DND-41 (cell line): ENCODE measurements at regions not wholly inside any gene's neighbourhood (a gene's known extent, or its start where the extent isn't known, plus 50 kb on each side); places are given as distances from the start of the nearest gene placed in this dataset.

Experiments
- ATAC-seq: fragments of 200-7000 bp; cut with Tn5 transposase; 3 replicates; pipeline ENCODE4 v1.9.1; 2021; ENCODE audit warnings: low read depth; ENCODE audit not compliant: insufficient read depth
- DNase-seq: peaks from one replicate; pipeline ENCODE4 v3.0.0-alpha.2; 2020
- H2AFZ ChIP-seq: 2 replicates; pipeline ENCODE4 v1.6.0; 2012; ENCODE audit warnings: low read depth, low read length
- H3K27ac ChIP-seq: 2 replicates; pipeline ENCODE4 v1.5.1; 2012; ENCODE audit warnings: low read length, inconsistent platforms
- H3K27me3 ChIP-seq: fragments of 200-600 bp; sonication (generic); 2 replicates; pipeline ENCODE4 v1.6.0; 2012; ENCODE audit warnings: low read length, mild to moderate bottlenecking, inconsistent platforms; ENCODE audit not compliant: insufficient read depth, poor library complexity
- H3K36me3 ChIP-seq: 2 replicates; pipeline ENCODE4 v1.5.1; 2012; ENCODE audit warnings: low read length, inconsistent platforms; ENCODE audit not compliant: insufficient read depth
- H3K4me1 ChIP-seq: 2 replicates; pipeline ENCODE4 v1.5.1; 2012; ENCODE audit warnings: mild to moderate bottlenecking, low read length; ENCODE audit not compliant: insufficient read depth
- H3K4me2 ChIP-seq: 2 replicates; pipeline ENCODE4 v1.6.0; 2012; ENCODE audit warnings: mild to moderate bottlenecking, moderate library complexity, low read length, inconsistent platforms; ENCODE audit not compliant: insufficient read depth
- H3K4me3 ChIP-seq, 2 experiments: fragments of 200-600 bp in 1 of 2; shearing (Covaris generic) in 1 of 2; 2 replicates each; pipeline ENCODE4 v1.5.1; 2012 to 2016; ENCODE audit warnings: inconsistent platforms in 2 of 2, low read length in 2 of 2, mild to moderate bottlenecking in 2 of 2, low read depth in 1 of 2, moderate library complexity in 1 of 2
- H3K79me2 ChIP-seq: 2 replicates; pipeline ENCODE4 v1.6.0; 2012; ENCODE audit warnings: low read length, inconsistent platforms; ENCODE audit not compliant: insufficient read depth
- H3K9ac ChIP-seq: 2 replicates; pipeline ENCODE4 v1.6.0; 2012; ENCODE audit warnings: low read depth, mild to moderate bottlenecking, inconsistent platforms, low read length, moderate library complexity
- H3K9me3 ChIP-seq: 2 replicates; pipeline ENCODE4 v1.5.1; 2012; ENCODE audit warnings: low read length, moderate library complexity, mild to moderate bottlenecking, inconsistent platforms; ENCODE audit not compliant: insufficient read depth, severe bottlenecking
- H4K20me1 ChIP-seq: 2 replicates; pipeline ENCODE4 v1.6.0; 2012; ENCODE audit warnings: low read length; ENCODE audit not compliant: insufficient read depth
- CTCF ChIP-seq: IDR thresholded peaks from 2 replicates; pipeline ENCODE4 v1.5.1; 2012; ENCODE audit warnings: borderline replicate concordance, low read length, moderate library complexity, mild to moderate bottlenecking; ENCODE audit not compliant: poor library complexity, severe bottlenecking; ENCODE audit errors: extremely low read depth
- EZH2 ChIP-seq: IDR thresholded peaks from 3 replicates; pipeline ENCODE4 v1.6.1; 2012; ENCODE audit warnings: borderline replicate concordance, low read depth, mild to moderate bottlenecking, moderate library complexity, low read length, inconsistent platforms; ENCODE audit not compliant: severe bottlenecking

GRCh38 chr9:13879981-13880380, 434.0 kb downstream of the NFIB start:
- no peaks in the 10 kb centered on the region for H3K4me1 ChIP-seq
- H3K4me3 ChIP-seq: no peak overlapping the region
- no peaks in the 10 kb centered on the region for H3K36me3 ChIP-seq
- no peaks in the 10 kb centered on the region for H3K27me3 ChIP-seq
- no peaks in the 10 kb centered on the region for H4K20me1 ChIP-seq
- no peak overlapping the region for H2AFZ ChIP-seq
- TF ChIP-seq CTCF (no peak), EZH2 (no peak)
- DNase-seq (no peak), ATAC-seq (no peak)
- H3K9me3 ChIP-seq: no peaks in the 10 kb centered on the region
- no peaks in the 10 kb centered on the region for H3K79me2 ChIP-seq
- no peak overlapping the region for H3K4me2 ChIP-seq
- H3K27ac ChIP-seq: no peak overlapping the region
- H3K9ac ChIP-seq: no peak overlapping the region

DNA sequence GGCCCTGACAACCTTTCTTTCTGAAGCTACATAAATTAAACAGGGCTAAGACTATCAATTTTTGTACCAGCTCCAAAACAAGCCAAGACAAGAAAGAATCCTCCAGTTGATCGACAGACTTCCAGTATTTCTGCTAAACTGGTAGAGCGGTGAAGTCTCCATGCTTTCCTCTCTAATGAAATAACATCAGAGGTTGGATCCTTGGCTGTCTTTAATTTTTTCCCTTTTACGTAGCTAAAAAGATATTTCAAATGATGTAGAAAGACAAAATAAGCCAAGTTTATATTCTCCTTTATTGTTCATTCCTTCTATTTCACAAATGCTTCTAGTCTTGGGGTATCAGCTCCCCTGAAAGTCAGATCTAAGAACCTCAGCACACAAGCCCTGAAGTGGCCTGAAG, 434.9 kb downstream of the NFIB start:
- no peak overlapping the region for H3K9ac ChIP-seq
- H3K4me2 ChIP-seq: no peak overlapping the region
- no peak overlapping the region for H2AFZ ChIP-seq
- H3K36me3 ChIP-seq: no peaks in the 10 kb centered on the region
- H3K9me3 ChIP-seq: no peaks in the 10 kb centered on the region
- H3K4me1 ChIP-seq: no peaks in the 10 kb centered on the region
- no peaks in the 10 kb centered on the region for H4K20me1 ChIP-seq
- no peak for TF ChIP-seq EZH2
- no peak for TF ChIP-seq CTCF
- ATAC-seq (no peak), DNase-seq (no peak)
- H3K79me2 ChIP-seq: no peaks in the 10 kb centered on the region
- H3K4me3 ChIP-seq: no peak overlapping the region
- no peaks in the 10 kb centered on the region for H3K27me3 ChIP-seq
- H3K27ac ChIP-seq: no peak overlapping the region

DNA sequence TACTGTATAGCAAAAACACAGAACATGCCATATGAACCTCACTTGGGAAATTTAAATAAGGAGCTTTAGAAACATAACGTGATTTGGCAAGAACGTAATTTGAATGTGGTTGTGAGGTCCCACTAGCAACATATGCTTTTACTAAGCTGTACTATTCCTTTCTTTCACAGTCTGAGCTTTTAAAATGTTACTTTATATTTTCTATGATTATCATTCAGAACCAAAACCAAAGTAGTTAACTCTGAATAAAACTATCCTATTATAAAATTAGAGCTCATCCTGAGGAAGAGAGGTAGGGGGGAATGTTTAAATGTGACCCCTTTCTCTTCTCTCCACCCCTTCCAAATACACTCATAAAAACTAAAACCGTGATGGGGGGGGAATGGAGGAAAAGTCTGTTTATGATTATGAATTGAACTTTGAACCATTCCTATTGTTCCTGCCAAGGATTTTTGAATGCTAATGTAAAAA, 435.7 kb downstream of the NFIB start:
- Histone ChIP-seq H3K4me1 (no peaks in the 10 kb centered on the region), H3K9ac (no peak overlapping the region), H3K9me3 (no peaks in the 10 kb centered on the region), H3K79me2 (no peaks in the 10 kb centered on the region), H3K27ac (no peak overlapping the region), H4K20me1 (no peaks in the 10 kb centered on the region), H3K4me2 (no peak overlapping the region), H3K4me3 (no peak overlapping the region), H3K36me3 (no peaks in the 10 kb centered on the region), H3K27me3 (no peaks in the 10 kb centered on the region), H2AFZ (no peak overlapping the region)
- no peak for DNase-seq
- TF ChIP-seq CTCF (no peak), EZH2 (no peak)
- ATAC-seq: no peak

- no peak overlapping the region for H3K9ac ChIP-seq
- no peak for TF ChIP-seq CTCF
- TF ChIP-seq EZH2: no peak
- no peaks in the 10 kb centered on the region for H3K9me3 ChIP-seq
- no peaks in the 10 kb centered on the region for H3K27me3 ChIP-seq
- no peak overlapping the region for H3K27ac ChIP-seq
- no peak overlapping the region for H3K4me2 ChIP-seq
- no peak overlapping the region for H2AFZ ChIP-seq
- ATAC-seq: no peak
- no peaks in the 10 kb centered on the region for H3K36me3 ChIP-seq
- H3K79me2 ChIP-seq: no peaks in the 10 kb centered on the region
- H3K4me3 ChIP-seq: no peak overlapping the region
- H4K20me1 ChIP-seq: no peaks in the 10 kb centered on the region
- no peak for DNase-seq
- no peaks in the 10 kb centered on the region for H3K4me1 ChIP-seq
Observed at GRCh38 chr9:13876741-13877140, 437.2 kb downstream of the NFIB start.
